Astrocyte of the hippocampus (primary cell): ENCODE measurements at regions not wholly inside any gene's neighbourhood (a gene's known extent, or its start where the extent isn't known, plus 50 kb on each side); places are given as distances from the start of the nearest gene placed in this dataset.
A peak's percentile ranks its signal among the peaks of the same experiment; 100 is the strongest.

ENCODE experiments used
- DNase-seq: peaks from one replicate; pipeline ENCODE4 v3.0.0; 2011; ENCODE audit warnings: low read depth, low spot score

DNA sequence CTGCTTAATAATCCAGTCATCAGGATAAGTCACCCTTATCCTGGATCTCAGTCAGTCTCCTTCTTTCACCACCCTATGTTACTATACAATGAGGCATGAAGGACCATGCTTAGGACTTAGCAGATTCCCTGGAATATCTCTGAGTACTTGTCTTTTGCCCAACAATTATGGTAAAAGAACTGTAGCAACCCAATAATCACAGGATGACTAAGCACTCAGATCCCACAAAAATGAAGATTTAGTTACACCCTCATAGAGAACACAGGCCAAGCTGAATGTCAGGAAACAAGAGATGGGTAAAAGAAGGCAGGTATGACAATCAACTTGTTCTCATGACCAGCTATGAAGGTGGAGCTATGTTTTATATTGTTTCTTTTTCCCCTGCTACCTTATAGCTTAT, 91.4 kb downstream of the EDN1 start:
- DNase-seq, result peak; percentile 27

DNA sequence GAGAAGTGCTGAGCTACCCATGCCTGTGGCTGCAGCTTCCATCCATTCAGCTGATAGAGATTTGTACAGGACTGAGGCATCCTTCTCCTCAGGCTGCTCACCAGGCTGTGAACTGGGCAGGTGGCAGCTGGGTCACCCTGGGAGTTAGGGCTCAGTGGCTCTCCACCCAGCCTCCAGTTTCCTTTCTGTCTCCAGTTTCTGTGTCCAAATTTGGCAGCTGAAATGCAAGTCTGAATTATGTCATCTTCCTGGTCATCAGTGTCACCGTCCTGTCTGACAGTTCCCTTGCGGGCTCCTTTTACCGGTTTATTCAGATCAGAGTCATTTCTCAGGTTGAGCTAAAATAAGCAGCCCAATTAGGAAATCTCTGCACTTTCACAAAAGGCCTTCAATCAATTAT, 93.3 kb downstream of the EDN1 start:
- no peak for DNase-seq

DNA sequence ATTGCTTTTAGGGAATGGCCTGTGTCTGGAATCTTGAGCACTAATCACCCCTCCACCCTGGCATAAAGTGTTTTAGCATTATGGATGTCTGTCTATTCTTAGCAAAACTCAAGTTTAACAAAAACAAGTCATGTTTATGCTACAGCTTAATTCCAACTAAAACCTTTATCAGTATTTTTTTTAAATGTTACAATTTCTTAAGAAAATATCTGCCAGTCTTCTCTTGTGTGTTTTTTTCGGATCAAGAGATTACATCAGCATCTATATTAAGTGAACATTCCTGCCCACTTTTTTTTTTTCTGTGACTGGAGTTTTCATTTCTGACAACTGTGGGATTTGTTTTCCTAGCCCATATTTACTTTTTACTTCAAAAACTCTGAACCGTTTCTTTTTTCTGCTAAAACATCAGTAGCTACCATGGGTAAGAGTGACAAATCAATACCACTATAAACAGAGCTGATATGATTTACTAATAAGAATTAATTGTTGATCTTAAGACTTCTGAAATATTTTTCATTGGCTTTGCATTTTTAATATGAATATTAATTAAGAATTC, 94.3 kb downstream of the EDN1 start:
- DNase-seq, result peak; percentile 17

DNA sequence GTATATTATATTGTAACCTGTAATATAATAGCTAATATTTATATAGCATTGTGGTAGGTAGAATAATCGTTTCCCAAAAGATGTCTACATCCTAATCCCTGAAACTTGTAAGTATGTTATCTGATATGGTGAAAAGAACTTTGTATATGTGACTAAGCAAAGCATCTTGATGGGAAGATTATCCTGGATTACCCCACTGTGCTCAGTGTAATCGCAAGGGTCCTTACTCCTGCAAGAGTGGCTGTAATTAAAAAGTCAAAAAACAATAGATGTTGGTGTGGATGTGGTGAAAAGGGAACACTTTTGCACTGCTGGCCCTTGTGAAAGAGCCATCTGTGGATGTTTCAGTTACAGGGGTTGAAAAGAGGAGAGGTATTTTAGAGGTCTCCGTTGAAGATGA, 95.2 kb downstream of the EDN1 start:
- no peak for DNase-seq

DNA sequence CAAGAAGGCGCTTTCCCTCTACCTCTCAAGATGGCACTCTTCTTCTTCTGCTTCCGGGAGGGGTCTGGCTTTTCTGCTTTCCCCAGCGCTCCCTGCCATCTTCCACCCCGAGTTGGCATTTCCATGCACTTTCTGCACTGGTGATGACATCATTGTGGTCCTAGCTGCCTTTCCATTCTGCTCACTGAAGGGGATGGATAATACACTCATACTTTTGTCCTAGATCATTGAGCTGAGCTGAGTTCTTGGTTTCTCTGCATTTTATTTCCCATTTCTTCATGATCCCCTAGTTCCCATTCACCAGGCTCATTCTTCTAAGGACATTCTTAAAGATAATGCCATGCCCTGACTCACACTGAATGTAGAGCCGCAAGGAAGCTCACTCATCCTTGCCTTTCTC, 96.7 kb downstream of the EDN1 start:
- DNase-seq, result peak; percentile 82

DNA sequence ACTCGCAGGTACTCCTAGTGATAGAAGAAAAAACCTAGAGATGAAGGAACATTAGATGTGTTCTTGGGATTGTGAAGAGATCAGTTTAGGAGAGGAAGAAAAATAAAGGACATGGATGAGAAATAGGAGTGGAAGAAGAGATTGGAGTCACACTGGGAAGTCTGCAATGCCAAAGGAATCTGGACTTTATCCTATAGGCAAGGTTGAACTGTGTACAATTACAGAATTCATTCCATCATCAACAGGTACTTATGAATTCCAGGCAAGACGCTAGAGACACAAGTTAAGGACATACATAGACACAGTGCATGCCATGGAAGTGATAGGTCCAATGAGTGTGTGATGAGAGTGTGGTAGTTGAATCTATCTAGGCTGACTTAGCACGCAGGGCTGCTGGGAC, 101.3 kb downstream of the EDN1 start:
- no peak for DNase-seq

DNA sequence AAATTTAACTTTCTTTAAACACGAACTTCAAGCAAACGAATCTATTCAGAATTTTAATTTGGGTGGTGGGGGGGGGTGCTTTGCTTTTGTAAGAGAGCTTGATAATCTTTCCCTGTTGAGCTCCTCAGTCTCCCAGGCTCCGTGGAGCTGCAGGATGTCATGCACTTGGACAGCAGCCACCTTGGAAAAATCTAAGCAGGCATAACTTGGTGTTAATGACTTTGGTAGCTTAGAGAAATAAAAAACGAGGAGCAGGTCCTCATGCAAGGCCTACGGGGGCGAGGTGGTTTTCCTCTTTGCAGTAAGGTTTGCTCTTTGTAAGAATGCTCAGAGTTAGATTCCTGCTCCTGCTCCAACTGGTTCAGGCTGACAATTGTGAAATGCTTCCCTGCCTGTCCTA, 102.3 kb downstream of the EDN1 start:
- DNase-seq, result peak; percentile 63

DNA sequence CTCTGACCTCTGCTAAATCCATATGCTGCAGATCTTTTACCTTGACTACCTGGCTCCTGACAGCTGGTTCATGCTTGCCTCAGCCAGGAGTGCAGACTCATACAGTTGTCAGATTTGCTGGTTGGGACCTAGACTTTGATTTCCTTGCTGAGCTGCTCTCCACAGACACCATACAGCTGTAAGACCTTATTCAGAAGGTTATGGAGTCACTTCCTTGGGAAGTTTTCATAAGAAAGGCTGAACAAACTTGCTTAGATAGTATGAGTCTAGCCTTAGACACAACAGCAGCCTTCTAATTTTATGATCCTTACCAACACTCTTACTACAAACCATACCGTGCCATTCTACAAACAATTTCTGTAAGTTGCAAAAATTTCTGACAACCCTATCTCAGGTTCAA, 102.9 kb downstream of the EDN1 start:
- no peak for DNase-seq

DNA sequence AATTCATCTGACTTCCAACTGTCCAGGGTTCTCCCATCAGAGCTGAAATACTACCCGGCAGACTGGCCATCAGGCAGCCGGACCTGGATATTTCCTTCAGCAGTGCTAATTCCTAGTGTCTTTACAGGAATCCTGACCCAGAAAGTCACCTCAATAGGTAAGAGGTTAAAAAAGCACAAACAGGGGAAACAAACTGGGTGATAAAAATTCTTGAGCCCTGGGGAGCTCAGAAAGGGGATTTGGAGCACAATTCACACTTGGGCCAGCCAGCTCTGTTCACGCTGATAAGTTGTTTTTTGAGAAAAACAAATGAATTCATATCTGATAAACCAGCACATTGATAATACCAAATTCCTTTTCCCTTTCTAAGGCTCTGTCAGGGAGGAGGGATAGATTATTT, 104.0 kb downstream of the EDN1 start:
- no peak for DNase-seq

DNA sequence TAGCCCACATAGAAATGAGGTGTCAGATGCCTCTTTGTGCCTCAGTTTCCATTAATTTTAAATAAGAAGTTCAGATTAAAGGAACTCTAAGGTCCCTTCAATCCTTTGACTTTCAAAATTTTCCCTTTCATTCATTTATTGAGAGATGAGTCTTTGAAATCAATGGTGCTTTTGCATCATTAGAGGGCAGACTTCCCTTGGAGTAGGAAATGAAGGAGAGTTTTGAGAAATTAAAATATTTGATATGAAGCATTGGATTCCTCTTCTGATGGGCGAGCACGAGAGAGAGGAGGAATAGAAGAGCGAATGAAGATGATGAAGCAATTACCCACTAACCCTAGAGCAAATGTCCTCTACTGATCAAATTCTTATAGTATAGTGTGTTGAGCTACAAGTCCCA, 105.7 kb downstream of the EDN1 start:
- no peak for DNase-seq

DNA sequence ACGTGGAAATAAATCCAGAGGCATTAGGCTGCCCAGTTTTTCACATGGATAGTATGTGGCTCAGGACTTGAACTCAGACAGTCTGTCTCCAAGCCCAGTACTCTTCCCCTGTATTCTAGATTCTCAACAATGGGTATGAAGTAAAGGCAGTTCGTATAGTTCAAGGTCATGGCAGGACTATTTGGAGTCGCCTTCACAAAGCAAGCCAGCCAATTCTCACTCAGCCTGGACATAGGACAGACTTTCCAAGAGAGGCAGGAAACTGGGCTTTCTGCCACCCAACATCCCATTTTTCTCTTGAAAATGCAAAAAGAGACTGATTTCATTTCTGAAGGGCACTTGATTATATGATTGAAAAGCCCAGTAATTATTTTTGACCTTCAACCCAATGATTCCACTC, 111.0 kb downstream of the EDN1 start:
- DNase-seq, result no peak

DNA sequence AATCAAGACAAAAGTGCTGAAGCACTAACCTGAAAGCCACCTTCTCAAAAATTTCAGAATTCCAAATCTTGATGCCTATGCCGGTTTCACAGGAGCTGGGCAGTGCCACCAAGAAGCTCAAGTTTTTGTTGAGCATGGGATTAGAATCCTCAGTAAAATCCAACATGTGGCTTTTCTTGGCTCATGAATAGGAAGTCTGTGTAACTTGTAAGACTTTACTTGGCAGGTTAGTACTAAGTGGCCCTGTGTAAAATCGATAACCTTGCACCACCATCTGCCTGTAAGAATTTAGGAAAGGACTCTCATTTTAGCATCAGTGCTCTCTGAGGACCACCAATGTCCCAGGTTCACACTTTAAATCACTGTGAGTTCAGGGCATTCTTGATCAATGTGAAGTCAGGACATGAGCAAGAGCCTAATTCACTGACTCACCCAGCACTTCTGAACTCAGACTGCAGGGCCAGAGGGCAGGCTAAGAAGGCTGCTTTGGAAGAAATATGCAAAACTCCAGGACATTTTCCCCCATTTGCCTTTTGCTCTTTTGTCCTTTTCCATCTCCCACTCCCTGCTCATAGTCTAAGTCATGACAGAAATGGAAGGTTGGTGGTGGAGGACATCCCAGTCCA, 113.2 kb downstream of the EDN1 start:
- peak; percentile 48 for DNase-seq

DNA sequence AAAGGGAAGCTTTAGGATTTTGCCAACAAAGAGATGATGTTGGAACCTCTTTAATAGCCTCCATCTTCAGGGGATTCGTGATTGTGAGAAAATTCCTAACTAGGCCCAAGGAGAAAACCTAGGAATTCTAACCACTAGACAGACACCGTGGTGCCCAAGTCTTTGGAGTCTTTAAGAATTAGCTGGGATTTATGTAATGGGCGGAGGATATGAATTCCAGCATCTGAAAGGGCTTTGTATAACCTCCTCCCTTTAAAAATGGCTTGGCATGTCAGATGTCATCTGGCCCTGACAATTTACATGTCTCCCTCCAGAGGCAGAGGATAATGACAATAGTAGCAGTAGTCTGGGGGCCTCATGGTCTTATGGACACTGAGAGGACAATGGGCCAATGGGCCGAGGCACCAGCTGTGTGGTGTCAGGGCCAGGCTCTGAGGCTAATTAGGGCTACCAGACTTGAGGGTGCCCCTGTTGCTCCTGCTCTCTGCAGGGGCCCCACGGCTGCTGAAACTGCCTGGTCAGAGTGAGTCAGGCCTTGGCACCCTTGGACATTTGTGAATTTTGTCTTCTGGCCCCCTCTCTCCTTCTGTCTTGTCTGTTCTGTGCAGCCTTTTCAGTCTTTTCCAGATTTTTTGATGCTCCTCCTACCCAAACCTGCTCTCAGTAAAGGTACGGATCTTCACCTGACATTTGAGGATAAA, 113.9 kb downstream of the EDN1 start:
- DNase-seq, result no peak

DNA sequence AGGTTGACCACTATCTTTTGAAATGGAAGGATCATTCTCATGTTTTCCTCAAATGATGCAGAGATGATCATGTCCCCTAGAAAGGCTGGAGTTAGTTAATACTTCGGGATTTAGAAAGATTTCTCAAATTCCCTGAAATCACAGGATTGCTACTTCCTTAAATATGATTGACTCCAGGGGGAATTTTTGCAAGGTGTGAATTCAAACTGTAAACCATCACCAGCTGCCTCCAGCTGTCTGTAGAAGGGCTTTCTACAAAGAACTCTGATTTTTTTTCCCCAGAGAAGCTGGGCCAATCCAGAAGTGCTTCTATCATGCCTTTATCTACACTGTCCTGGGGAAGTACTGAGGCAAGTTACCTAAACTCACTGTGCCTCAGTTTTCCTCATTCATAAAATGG, 114.5 kb downstream of the EDN1 start:
- no peak for DNase-seq

DNA sequence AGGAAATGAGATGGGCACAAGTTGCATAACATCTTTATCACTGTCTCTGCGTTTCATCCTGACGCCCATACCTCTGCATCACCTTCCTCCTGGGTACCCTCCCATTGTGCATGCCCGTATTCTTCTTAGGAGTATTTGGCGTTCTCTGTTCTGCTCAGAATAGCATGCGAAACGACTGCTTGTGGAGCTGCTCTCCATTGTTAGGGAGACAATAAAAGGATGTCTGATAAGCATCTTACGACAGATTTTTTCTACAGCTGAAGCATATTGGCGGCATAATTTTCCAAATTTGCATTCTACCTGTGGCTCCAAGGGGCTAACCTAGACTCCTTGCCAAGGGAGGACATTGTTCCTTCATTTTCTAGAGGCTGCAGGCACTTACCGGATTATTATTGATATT, 118.6 kb downstream of the EDN1 start:
- no peak for DNase-seq

DNA sequence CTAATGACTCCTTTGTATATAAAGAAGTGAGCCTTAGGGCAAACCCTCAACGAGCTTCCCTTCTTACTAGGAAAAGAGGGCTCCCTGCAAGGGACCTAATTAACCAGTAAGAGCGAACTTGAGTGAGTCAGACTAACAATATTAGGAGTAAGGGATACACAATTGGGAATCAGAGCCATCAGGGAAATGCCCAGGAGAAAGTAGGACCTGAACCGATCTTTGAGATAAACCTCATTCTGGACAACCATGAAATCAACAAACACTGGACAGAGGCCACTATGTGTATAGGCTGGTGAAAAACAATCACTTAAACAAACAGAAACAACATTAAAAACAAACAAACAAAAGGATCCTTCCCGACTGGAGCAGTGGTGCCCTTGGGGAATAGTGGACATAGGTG, 120.8 kb downstream of the EDN1 start:
- no peak for DNase-seq

DNA sequence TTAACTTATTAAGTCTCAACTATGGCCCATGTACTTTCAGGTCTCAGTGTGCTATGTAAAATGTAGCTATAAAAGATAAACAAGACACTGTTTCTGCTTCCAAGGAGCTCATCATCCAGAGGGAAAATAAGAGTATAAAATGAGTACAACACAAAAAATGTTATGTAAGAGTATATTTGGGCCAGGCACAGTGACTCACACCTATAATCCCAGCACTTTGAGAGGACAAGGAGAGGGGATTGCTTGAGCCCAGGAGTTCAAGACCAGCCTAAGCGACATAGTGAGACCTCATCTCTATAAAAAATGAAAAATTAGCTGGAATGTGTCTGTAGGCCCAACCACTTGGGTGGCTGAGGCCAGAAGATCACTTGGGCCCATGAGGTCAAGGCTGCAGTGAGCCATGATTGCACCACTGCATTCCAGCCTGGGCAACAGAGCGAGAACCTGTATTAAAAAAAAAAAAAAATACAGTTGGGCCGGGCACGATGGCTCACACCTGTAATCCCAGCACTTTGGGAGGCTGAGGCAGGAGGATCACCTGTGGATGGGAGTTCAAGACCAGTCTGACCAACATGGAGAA, 124.0 kb downstream of the EDN1 start:
- DNase-seq, result no peak

DNA sequence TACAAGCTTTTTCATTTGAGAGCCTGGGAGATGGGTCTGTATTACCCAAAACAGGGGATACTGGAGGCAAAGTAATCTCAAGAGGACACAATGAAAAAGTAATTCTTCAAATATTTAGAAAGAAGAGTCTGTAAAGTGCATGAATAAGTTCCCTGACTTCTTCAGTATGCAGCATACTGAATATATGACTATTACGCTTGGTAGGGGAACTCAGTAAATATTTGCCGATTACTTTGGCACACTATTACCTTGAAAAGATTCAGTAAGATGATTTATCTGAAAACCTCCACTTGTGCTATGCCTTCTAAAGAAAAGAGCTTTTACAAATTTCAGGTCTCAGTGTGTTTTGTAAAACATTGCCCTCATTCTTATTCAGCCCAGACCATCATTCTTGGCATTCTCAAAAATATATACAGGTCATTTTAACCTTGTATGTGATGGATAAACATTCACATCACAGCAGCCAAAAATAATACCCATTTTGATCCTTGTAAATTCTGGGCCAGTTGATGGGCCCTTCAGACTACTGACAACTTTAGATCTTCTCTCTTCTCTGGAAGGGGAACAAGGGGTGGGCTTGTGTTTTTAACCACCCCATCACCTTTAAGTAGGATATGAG, 125.9 kb downstream of the EDN1 start:
- DNase-seq, result peak; percentile 47

DNA sequence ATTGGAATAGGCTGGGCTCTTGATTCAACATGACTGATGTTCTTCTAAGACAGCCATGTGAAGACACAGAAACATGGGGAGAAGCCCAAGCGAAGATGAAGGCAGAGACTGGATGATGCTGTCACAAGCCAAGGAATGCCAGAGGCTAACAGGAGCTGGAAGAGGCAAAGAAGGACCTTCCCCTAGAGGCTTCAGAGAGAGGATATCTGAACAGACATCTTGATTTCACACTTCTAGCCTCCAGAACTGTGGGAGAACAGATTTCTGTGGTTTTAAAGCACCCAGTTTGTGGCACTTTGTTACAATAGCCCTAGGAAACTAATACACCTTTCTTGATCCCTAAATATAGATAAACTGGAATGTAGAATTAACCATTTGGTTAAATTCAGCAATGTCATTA, 127.0 kb downstream of the EDN1 start:
- no peak for DNase-seq

DNA sequence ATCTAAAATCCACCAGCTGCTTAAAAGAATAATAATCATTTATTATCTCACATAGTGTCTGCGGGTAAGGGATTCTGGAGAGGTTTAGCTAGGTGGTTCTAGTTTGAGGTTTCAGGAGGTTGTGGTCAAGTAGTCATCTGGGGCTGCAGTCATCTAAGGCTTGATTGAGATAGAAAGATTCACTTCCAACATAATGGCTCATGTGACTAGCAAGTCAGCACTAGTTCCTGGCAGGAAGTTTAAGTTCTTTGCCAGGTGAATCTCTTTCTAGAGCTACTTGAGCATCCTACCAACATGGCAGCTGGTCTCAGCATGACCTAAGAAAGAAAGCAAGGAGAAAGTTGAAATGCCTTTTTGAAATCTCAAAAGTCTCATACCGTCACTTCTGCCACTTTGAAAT, 128.8 kb downstream of the EDN1 start:
- no peak for DNase-seq

DNA sequence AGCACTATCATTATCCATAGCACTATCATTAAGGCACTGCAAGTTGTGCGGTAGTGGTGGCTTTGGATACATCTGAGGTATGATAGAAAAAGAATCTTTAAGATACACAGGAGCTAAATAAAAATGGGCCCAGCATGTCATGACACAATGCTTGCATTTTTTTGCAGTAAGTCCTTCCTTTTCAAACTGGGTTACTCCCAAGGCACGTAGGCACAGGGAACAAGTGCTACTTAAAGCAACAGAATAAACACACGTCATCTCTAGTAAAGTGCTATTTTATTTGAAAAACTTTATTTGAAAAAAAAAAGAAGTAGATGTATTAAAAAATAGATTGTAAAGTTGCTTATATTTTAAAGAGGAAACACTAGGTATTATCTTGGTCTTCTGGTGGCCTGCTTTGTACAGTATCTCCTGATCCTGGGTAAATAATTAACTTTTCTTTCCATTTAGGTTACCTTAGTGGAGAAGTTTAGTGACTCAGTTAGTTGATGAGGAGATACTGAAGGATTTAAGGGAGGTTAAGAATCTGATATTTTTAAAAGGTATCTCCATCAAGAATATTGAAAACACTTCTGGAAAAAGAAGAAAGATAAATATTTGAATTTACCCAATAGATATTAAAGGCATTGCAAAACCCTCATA, 129.6 kb downstream of the EDN1 start:
- DNase-seq, result no peak

DNA sequence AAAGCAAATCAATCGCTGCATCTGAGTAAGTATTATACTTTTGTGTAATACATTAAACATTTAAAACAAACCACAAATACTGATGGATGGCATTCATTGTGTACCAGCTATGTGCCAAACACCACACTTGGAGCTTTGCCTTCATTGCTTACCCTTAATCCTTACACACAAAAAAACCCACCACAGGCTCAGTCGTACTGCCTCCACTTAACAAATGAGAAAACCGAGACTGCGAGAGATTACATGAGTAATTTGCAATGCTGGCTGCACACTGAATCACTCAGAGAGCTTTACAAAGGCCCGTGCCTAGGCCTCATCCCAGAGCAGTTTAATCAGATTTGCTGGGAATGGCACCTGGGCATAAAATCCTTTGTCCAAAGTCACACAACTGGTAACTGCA, 130.5 kb downstream of the EDN1 start:
- peak; percentile 94 for DNase-seq
